Spleen (tissue), 7 donors: ENCODE measurements at regions not wholly inside any gene's neighbourhood (a gene's known extent, or its start where the extent isn't known, plus 50 kb on each side); places are given as distances from the start of the nearest gene placed in this dataset.

Experiments used
- POLR2A ChIP-seq, 3 donors: fragments of 450-650 bp; IDR thresholded peaks; one replicate each; pipeline ENCODE4 v1.5.1; 2017; ENCODE audit warnings: antibody characterized with exemption in 3 of 3, mild to moderate bottlenecking in 1 of 3
- POLR2AphosphoS5 ChIP-seq, 3 donors: sonication (generic); formaldehyde crosslinking; IDR thresholded peaks; one replicate each; pipeline ENCODE4 v1.5.1; 2017; ENCODE audit warnings: antibody characterized with exemption in 3 of 3
- TF ChIP-seq, protein P1 (sequence below), 11 experiments: fragments of 200-600 bp in 7 of 11; fragments of 450-650 bp in 4 of 11; sonication (generic) in 4 of 11; IDR thresholded peaks in 8 of 11; conservative IDR thresholded peaks in 3 of 11; 1 replicate in 7 of 11; 2 replicates in 4 of 11; pipeline versions ENCODE4 v1.4.0 to v1.8.0; 2016 to 2021; ENCODE audit warnings: antibody characterized with exemption in 11 of 11, inconsistent platforms in 4 of 11, mild to moderate bottlenecking in 1 of 11
- donor health status: DM: no; HTN: no; CAD: no; lungs with moderate emphysema.
- donor health status: DM: no; HTN: no; CAD: no.
- donor health status: DM: no; HTN: no; CAD: no.

DNA sequence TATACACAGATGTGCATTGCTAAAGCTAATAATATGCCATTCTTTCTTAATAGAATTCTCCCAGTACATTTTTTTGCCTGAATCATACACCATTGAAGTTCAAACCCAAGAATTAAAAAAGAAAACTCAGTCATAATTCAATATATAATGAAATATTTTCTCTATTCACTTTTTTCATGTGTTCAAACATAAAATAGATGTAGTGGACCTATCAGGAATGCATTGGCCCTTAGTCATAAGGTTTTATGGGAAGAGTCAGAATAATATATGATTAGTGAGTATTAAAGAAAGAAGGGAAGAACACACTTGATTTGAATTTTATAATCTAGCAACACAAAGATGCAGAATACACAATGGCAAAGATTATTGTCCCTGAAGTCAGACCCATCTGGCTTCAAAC lies 297.0 kb upstream of the COL3A1 start:
- TF ChIP-seq, protein P1, sequence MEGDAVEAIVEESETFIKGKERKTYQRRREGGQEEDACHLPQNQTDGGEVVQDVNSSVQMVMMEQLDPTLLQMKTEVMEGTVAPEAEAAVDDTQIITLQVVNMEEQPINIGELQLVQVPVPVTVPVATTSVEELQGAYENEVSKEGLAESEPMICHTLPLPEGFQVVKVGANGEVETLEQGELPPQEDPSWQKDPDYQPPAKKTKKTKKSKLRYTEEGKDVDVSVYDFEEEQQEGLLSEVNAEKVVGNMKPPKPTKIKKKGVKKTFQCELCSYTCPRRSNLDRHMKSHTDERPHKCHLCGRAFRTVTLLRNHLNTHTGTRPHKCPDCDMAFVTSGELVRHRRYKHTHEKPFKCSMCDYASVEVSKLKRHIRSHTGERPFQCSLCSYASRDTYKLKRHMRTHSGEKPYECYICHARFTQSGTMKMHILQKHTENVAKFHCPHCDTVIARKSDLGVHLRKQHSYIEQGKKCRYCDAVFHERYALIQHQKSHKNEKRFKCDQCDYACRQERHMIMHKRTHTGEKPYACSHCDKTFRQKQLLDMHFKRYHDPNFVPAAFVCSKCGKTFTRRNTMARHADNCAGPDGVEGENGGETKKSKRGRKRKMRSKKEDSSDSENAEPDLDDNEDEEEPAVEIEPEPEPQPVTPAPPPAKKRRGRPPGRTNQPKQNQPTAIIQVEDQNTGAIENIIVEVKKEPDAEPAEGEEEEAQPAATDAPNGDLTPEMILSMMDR (IDR thresholded peaks at IDR 0.05 in 8 of 11, conservative IDR thresholded peaks at IDR 0.05 in 3 of 11): no peak
- no peak for TF ChIP-seq POLR2AphosphoS5 (IDR thresholded peaks at IDR 0.05)
- TF ChIP-seq POLR2A (IDR thresholded peaks at IDR 0.05): no peak
